Motor neuron (in vitro differentiated cells): ENCODE measurements at regions not wholly inside any gene's neighbourhood (a gene's known extent, or its start where the extent isn't known, plus 50 kb on each side); places are given as distances from the start of the nearest gene placed in this dataset.

Source experiments
- ATAC-seq, 8 experiments: fragments of 200-7000 bp; cut with Tn5 transposase; replicated peaks in 6 of 8; 2 replicates each; pipeline ENCODE4 v1.8.0; 2021; ENCODE audit warnings: mild to moderate bottlenecking in 8 of 8, moderate library complexity in 8 of 8
- H3K27ac ChIP-seq, 2 donors: fragments of 250-450 bp; sonication (Bioruptor Pico); 2 replicates each; pipeline ENCODE4 v1.9.0; 2021; ENCODE audit warnings: antibody characterized with exemption in 2 of 2, mild to moderate bottlenecking in 2 of 2, moderate library complexity in 1 of 2
- H3K4me1 ChIP-seq, 2 donors: fragments of 250-450 bp; sonication (Bioruptor Pico); replicated peaks in 1 of 2; 2 replicates each; pipeline ENCODE4 v1.6.1; 2021; ENCODE audit warnings: antibody characterized with exemption in 2 of 2, mild to moderate bottlenecking in 2 of 2, moderate library complexity in 1 of 2
- H3K4me3 ChIP-seq, 5 donors: fragments of 250-450 bp; sonication (Bioruptor Pico); 2 replicates each; pipeline ENCODE4 v1.9.0; 2021; ENCODE audit warnings: antibody characterized with exemption in 5 of 5, mild to moderate bottlenecking in 5 of 5, moderate library complexity in 4 of 5
- WGBS, 10 experiments: fragments of 450-650 bp; shearing (Covaris generic); methylation state at CpG; one replicate each; pipeline ENCODE4 v1.0.0; 2022; 5-methylcytosine and 5-hydroxymethylcytosine counted together
- in situ Hi-C, 9 experiments: fragments of 400-800 bp; cut with MboI; loops; one replicate each; pipeline ENCODE4 v1.15.0; 2021; ENCODE audit warnings: low sequenced_read_pairs in 9 of 9, low pct_unique_long_range_greater_than_20kb in 2 of 9; ENCODE audit not compliant: unreplicated experiment in 9 of 9

- in situ Hi-C loops: no loop called here
- no peak for ATAC-seq
- Histone ChIP-seq H3K4me3 (no peak overlapping the region), H3K4me1 (peaks cover 0 to 7% of the 10 kb centered on the region in 2 donors), H3K27ac (no peak overlapping the region)
Observed at GRCh38 chr12:89884952-89885351, 176.3 kb upstream of the ATP2B1 start.

GRCh38 chr12:89884416-89884898 is 175.8 kb upstream of the ATP2B1 start:
- H3K4me3 ChIP-seq: no peak overlapping the region
- H3K27ac ChIP-seq: no peak overlapping the region
- 10 to 83% (median 30%) methylated on average over 1 of the region's 1 CpG; no CpG with 5 or more reads in 2 of the 10 experiments for WGBS, 10 experiments
- peaks cover 0 to 7% of the 10 kb centered on the region in 2 donors for H3K4me1 ChIP-seq
- ATAC-seq: no peak
- in situ Hi-C loops: no loop called here

- in situ Hi-C loops: no loop called here
- 60 to 84% (median 63%) methylated on average over 1 to 4 of the region's 4 CpGs; no CpG with 5 or more reads in 6 of the 10 experiments for WGBS, 10 experiments
- Histone ChIP-seq H3K4me1 (peaks cover 0 to 7% of the 10 kb centered on the region in 2 donors), H3K27ac (no peak overlapping the region), H3K4me3 (no peak overlapping the region)
- ATAC-seq: peak in 3 of 8 experiments; percentile 19 to 39 (median 30)
Observed at GRCh38 chr12:89883630-89884389, 175.2 kb upstream of the ATP2B1 start.

DNA sequence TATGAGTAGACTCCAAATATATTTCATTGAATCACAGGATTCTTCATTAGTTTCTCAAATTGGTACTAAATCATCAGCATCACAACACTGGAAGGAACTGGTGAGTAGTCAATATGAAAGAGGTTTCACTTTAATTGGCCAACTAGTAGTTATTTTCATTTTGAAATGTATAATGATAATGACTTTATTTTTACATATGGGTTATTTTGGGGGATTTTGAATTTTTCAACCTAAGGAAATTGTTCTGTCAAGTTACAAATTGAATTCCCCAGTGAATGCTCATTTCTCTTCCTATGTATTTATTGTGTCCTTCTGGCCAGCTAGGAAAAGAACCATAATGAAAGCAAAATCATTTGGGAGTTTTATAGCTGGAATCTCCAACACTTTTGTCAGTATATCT is 174.2 kb upstream of the ATP2B1 start:
- H3K4me3 ChIP-seq: no peak overlapping the region

GRCh38 chr12:89882050-89882449 is 173.4 kb upstream of the ATP2B1 start:
- ATAC-seq: peak in 4 of 8 experiments; percentile 57 to 81 (median 70)
- in situ Hi-C loops: no loop called here
- H3K4me1 ChIP-seq: peaks cover 0 to 7% of the 10 kb centered on the region in 2 donors
- H3K4me3 ChIP-seq: no peak overlapping the region
- H3K27ac ChIP-seq: no peak overlapping the region

More for the DNA sequence above, 174.2 kb upstream of the ATP2B1 start:
- Histone ChIP-seq H3K4me1 (peaks cover 0 to 7% of the 10 kb centered on the region in 2 donors), H3K27ac (no peak overlapping the region)
- in situ Hi-C loops: no loop called here
- no peak for ATAC-seq

DNA sequence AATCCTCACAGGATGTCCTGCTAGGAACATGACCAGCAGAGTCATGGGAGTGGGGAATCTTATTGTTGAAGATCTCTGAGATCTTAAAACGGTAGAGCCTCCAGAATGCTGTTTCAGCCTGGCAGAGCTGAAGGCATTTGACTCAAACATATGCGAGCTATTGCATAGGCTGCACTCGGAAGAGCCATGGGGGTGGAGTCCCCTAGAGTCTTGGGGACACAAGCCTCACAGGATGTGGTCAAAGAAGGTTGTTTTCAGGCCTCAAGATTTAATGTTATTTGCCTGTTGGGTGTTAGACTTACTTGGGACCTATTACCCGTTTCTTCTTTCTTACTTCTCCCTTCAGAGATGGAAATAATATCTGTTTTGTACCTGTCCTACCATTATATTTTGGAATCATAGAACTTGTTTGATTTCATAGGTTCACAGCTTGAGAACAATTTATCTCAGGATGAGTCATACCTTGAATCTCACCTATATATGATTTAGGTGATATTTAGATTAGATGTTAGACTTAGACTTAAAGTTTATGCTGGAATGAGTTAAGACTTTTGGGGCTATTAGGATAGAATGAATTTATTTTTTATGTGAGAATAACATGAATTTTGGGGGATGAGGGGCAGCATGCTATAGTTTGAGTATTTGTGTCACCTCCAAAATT is 172.2 kb upstream of the ATP2B1 start:
- ATAC-seq: no peak
- Histone ChIP-seq H3K27ac (no peak overlapping the region), H3K4me3 (no peak overlapping the region), H3K4me1 (peaks cover 0 to 7% of the 10 kb centered on the region in 2 donors)
- in situ Hi-C loops: no loop called here
- 47 to 100% (median 92%) methylated on average over 1 to 4 of the region's 4 CpGs; no CpG with 5 or more reads in 1 of the 10 experiments for WGBS, 10 experiments

- in situ Hi-C loops: no loop called here
- Histone ChIP-seq H3K4me3 (no peak overlapping the region), H3K4me1 (peaks cover 0 to 7% of the 10 kb centered on the region in 2 donors), H3K27ac (no peak overlapping the region)
- no peak for ATAC-seq
- 75 to 100% (median 100%) methylated on average over 1 of the region's 1 CpG; no CpG with 5 or more reads in 1 of the 10 experiments for WGBS, 10 experiments
Observed at GRCh38 chr12:89879766-89880165, 171.1 kb upstream of the ATP2B1 start.

DNA sequence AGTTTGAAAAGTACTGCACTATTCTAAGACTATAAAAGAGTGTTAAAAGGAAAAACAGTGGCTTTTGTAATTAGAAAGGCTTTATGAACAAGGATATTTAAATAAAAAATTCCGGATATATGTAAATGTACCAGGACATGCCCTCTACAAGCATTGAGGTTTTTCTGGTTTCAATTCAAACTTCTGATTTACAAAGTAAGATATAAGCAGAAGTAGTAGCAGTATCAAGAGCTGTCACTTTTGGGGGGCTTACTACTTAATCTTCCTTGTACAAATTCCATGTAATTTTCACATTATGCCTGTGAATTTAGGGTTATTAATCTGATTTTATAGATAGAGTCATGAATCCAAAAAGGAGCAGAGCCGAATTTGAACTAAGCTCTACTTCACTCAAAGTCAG is 170.3 kb upstream of the ATP2B1 start:
- H3K4me3 ChIP-seq: no peak overlapping the region
- in situ Hi-C loops: no loop called here
- ATAC-seq: no peak
- no peak overlapping the region for H3K27ac ChIP-seq
- peaks cover 0 to under 1% of the 10 kb centered on the region in 2 donors for H3K4me1 ChIP-seq
- 42 to 100% (median 80%) methylated on average over 1 to 2 of the region's 2 CpGs; no CpG with 5 or more reads in 3 of the 10 experiments for WGBS, 10 experiments

- ATAC-seq: no peak
- in situ Hi-C loops: no loop called here
- H3K4me3 ChIP-seq: no peak overlapping the region
- peaks cover 0 to 4% of the 10 kb centered on the region in 2 donors for H3K4me1 ChIP-seq
- H3K27ac ChIP-seq: no peak overlapping the region
- WGBS, 10 experiments: 90 to 100% (median 100%) methylated on average over 1 to 6 of the region's 6 CpGs; no CpG with 5 or more reads in 1 of the 10 experiments
Observed at GRCh38 chr12:89878327-89878726, 169.7 kb upstream of the ATP2B1 start.

DNA sequence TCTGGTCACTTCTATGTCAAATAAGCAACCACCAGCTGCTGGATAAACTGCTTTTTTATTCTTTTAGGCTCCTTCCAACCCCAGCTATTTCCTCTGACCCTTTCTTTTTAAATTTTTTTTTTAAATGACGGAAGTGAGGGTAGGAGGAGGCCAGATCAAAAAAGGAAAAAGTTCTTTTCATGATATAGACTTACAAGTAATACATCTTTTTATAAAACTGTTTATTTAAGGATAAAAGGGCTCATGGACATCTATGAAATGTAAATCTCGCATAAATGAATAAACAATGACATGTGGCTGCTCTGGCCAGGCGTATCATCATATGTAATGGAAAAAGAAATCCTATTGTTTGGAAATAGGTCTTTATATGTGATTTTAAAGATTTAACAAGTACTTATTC is 169.0 kb upstream of the ATP2B1 start:
- peaks cover 0 to 4% of the 10 kb centered on the region in 2 donors for H3K4me1 ChIP-seq
- H3K27ac ChIP-seq: no peak overlapping the region
- WGBS, 10 experiments: 49 to 100% (median 97%) methylated on average over 2 to 3 of the region's 3 CpGs
- in situ Hi-C loops: no loop called here
- no peak overlapping the region for H3K4me3 ChIP-seq
- ATAC-seq: peak in 1 of 8 experiments; percentile 44

DNA sequence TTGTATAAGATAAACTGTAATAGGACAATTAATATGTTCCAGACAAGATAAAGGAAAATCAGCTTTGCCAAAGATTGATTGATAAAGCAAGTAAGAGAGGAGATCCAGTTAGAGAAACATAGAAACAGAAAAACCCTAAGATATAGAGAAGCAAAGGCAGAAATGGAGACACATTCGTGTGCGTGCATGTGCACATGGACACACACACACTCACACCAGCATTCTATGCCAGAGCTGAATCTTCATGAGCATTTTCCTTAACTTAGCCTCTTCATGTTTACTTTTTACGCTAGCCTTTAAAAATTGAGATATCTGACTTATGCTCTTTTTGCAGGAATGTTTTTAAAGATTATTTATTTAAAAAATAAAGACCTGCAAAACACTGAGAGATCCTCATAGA is 168.5 kb upstream of the ATP2B1 start:
- H3K4me3 ChIP-seq: no peak overlapping the region
- peaks cover 0 to 4% of the 10 kb centered on the region in 2 donors for H3K4me1 ChIP-seq
- in situ Hi-C loops: no loop called here
- no peak overlapping the region for H3K27ac ChIP-seq
- 76 to 100% (median 97%) methylated on average over 1 to 3 of the region's 3 CpGs; no CpG with 5 or more reads in 2 of the 10 experiments for WGBS, 10 experiments
- no peak for ATAC-seq

DNA sequence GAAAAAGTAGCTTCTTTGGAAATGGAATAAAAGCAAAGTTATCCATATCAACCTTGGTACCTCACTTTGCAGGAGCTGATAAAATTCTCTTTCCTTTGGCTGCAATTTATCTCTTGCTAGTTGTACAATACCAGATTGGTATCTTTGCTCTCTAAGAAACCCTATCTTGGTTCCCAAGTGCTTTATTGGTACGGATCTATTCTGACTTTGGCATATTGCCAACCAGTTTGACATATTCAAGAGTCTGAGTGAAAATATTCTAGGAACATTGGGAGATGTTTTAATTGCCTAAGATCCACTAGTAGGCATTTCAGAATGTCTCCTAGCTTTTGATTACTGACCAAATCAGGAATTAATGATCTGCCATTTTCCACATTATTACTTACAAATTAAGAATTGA is 167.2 kb upstream of the ATP2B1 start:
- WGBS, 10 experiments: 10 to 89% (median 77%) methylated on average over 1 of the region's 1 CpG; no CpG with 5 or more reads in 4 of the 10 experiments
- peaks cover 0 to 4% of the 10 kb centered on the region in 2 donors for H3K4me1 ChIP-seq
- in situ Hi-C loops: no loop called here
- no peak overlapping the region for H3K4me3 ChIP-seq
- no peak overlapping the region for H3K27ac ChIP-seq
- no peak for ATAC-seq

DNA sequence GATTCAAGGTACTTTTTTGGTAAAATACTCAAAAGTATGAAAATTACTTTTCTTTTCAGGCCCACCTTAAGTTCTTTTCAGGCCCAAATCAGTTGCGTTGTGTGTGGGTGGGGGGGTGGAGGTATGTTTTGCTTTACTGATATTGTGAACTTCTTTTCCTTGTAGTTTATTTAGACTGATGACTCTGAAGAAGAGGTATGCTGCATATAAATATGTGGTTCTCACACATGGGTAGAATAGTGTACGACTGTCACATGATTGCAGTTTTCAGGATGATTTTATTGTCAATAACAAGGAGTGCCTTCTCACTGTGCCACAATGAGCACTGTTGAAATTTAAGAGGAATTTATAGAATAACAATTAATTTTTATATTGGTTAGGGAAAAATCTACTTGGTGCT is 166.6 kb upstream of the ATP2B1 start:
- in situ Hi-C loops: no loop called here
- WGBS, 10 experiments: 67 to 100% (median 90%) methylated on average over 1 to 2 of the region's 2 CpGs; no CpG with 5 or more reads in 3 of the 10 experiments
- Histone ChIP-seq H3K27ac (no peak overlapping the region), H3K4me3 (no peak overlapping the region), H3K4me1 (peaks cover 0 to 4% of the 10 kb centered on the region in 2 donors)
- no peak for ATAC-seq
